RPMI8226 (cell line): ENCODE measurements at regions not wholly inside any gene's neighbourhood (a gene's known extent, or its start where the extent isn't known, plus 50 kb on each side); places are given as distances from the start of the nearest gene placed in this dataset.
"Not testable (repeated sequence)": the region's sequence is repeated elsewhere in the genome, so short reads cannot be mapped to it uniquely, and the experiment has no call there.

Source experiments
- DNase-seq: peaks from one replicate; pipeline ENCODE4 v3.0.0-alpha.2; 2015

- not testable (repeated sequence) for DNase-seq
Measured at GRCh38 chr11:3307584-3307983, 71.4 kb downstream of the ZNF195 start.

- not testable (repeated sequence) for DNase-seq
Measured at GRCh38 chr11:3301060-3301459, 68.8 kb upstream of the MRGPRE start.

GRCh38 chr11:3300579-3300978 lies 68.4 kb upstream of the MRGPRE start:
- not testable (repeated sequence) for DNase-seq

GRCh38 chr11:3297834-3298233 lies 65.6 kb upstream of the MRGPRE start:
- peak; percentile 1 for DNase-seq

- DNase-seq: not testable (repeated sequence)
Measured at GRCh38 chr11:3290563-3290962, 58.3 kb upstream of the MRGPRE start.

- DNase-seq: not testable (repeated sequence)
Measured at GRCh38 chr11:3287326-3287905, 55.2 kb upstream of the MRGPRE start.

- not testable (repeated sequence) for DNase-seq
Measured at GRCh38 chr11:3285261-3285660, 53.0 kb upstream of the MRGPRE start.

GRCh38 chr11:3284248-3284647 lies 52.0 kb upstream of the MRGPRE start:
- DNase-seq: not testable (repeated sequence)

- not testable (repeated sequence) for DNase-seq
Measured at GRCh38 chr11:3282692-3283091, 50.5 kb upstream of the MRGPRE start.
